LNCaP clone FGC (cell line): ENCODE measurements at regions not wholly inside any gene's neighbourhood (a gene's known extent, or its start where the extent isn't known, plus 50 kb on each side); places are given as distances from the start of the nearest gene placed in this dataset.
A peak's percentile ranks its signal among the peaks of the same experiment; 100 is the strongest.
"Not testable (repeated sequence)": the region's sequence is repeated elsewhere in the genome, so short reads cannot be mapped to it uniquely, and the experiment has no call there.

Source experiments
- DNase-seq: peaks from one replicate; pipeline ENCODE4 v3.0.0-alpha.2; 2011; ENCODE audit warnings: low read depth
- H3K4me3 ChIP-seq: 2 replicates; pipeline ENCODE4 v1.5.1; 2011; ENCODE audit warnings: mild to moderate bottlenecking, low read depth, low read length, control low read depth
- CTCF ChIP-seq: IDR thresholded peaks from 2 replicates; pipeline ENCODE4 v1.5.1; 2012; ENCODE audit warnings: mild to moderate bottlenecking; ENCODE audit not compliant: control insufficient read depth, insufficient read depth; ENCODE audit errors: extremely low read depth

GRCh38 chr3:72614394-72615074 is 233.7 kb downstream of the SHQ1 start:
- no peak for TF ChIP-seq CTCF
- H3K4me3 ChIP-seq: no peak overlapping the region
- DNase-seq: no peak

GRCh38 chr3:72613871-72614270 is 234.4 kb downstream of the SHQ1 start:
- TF ChIP-seq CTCF: no peak
- DNase-seq: no peak
- H3K4me3 ChIP-seq: no peak overlapping the region

- not testable (repeated sequence) for DNase-seq, H3K4me3 ChIP-seq
Observed at GRCh38 chr3:72609114-72609513, 239.1 kb downstream of the SHQ1 start.

GRCh38 chr3:72606005-72606800 is 242.0 kb downstream of the SHQ1 start:
- TF ChIP-seq CTCF: no peak
- H3K4me3 ChIP-seq: no peak overlapping the region
- DNase-seq: peak; percentile 25

GRCh38 chr3:72604328-72604727 is 243.9 kb downstream of the SHQ1 start:
- no peak for DNase-seq
- no peak overlapping the region for H3K4me3 ChIP-seq
- TF ChIP-seq CTCF: no peak

- H3K4me3 ChIP-seq: no peak overlapping the region
- no peak for DNase-seq
- no peak for TF ChIP-seq CTCF
Observed at GRCh38 chr3:72601983-72602750, 246.1 kb downstream of the SHQ1 start.

GRCh38 chr3:72601060-72601459 is 247.2 kb downstream of the SHQ1 start:
- H3K4me3 ChIP-seq: no peak overlapping the region
- TF ChIP-seq CTCF: no peak
- no peak for DNase-seq
